GM11168 (cell line): ENCODE measurements at regions not wholly inside any gene's neighbourhood (a gene's known extent, or its start where the extent isn't known, plus 50 kb on each side); places are given as distances from the start of the nearest gene placed in this dataset.

Source experiments
- in situ Hi-C: fragments of 300-500 bp; cut with MboI; formaldehyde crosslinking; loops from one replicate; pipeline ENCODE4 v1.12.0; 2022; ENCODE audit warnings: low sequenced_read_pairs; ENCODE audit not compliant: unreplicated experiment

GRCh38 chr20:22652681-22653588 is 68.6 kb upstream of the FOXA2 start:
- in situ Hi-C loops = no loop called here

DNA sequence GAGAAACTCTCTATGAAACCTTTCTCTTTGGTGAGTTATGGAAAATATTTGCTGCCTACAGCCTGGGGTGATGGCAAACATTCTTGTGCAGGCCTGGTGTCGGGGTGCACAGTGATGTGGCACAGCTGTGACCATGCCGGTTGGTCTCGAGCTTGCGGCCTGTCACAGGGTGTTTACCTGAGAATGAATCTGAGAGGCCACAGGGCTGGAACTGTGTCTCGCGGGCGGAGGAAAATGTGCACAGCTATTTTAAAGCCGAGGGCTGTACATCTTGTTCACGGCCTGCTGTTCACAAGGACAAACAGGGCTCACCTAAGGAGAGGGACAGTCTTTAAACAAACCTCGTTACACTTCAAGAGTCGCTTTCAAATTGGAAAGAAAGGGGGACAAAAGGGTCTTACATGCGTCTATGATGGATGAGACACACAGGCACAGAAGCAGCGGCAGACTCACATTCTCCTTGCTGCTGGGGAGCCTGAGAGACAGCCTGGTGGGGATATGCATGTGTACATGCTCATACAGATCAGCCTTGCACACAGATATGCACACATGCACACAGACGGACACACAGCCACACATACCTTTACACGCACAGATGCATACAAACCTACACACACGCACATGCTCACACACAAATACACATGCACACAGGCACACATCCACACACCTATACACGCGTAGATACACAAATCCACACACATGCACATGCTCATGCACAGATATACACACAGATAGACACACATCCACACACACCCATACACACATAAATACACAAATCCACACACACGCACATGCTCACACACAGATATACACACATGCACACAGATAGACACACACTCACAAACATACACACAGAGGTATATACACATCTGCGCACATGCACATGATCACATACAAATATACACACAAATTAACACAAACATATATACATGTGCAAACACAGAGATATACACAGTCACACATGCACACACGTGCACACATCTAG is 69.6 kb upstream of the FOXA2 start:
- in situ Hi-C loops = no loop called here

DNA sequence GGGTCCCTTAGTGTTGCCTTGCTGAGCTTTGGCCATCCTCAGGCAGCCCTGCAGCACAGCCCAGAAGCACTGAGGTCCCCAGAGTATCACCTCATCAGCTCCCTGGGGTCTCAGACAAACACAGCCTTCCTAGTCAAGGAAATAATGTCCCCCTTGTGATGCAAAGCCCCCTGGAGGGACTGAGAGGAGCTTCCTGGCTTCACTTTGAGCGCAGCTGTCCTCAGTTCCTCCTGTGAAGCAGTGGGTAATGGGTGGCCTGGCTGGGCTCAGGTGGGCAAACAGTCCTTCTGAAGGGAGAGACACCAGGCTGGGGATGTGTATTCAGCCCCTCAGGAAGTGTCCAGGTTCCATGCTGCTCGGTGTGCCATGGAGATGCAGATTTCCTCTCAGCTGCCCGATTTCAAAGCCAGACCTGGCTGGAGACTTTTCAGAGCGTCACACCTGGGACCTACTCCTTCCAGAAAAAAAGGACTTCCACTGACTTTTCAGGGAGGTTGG is 79.2 kb upstream of the FOXA2 start:
- in situ Hi-C loops = no loop called here

- in situ Hi-C loops = no loop called here
These were observed 82.8 kb upstream of the FOXA2 start for GRCh38 chr20:22667198-22667597.

- in situ Hi-C loops = no loop called here
These were observed 87.8 kb upstream of the FOXA2 start for GRCh38 chr20:22672191-22672590.

- in situ Hi-C loops = no loop called here
These were observed 89.1 kb upstream of the FOXA2 start for GRCh38 chr20:22673467-22673866.

DNA sequence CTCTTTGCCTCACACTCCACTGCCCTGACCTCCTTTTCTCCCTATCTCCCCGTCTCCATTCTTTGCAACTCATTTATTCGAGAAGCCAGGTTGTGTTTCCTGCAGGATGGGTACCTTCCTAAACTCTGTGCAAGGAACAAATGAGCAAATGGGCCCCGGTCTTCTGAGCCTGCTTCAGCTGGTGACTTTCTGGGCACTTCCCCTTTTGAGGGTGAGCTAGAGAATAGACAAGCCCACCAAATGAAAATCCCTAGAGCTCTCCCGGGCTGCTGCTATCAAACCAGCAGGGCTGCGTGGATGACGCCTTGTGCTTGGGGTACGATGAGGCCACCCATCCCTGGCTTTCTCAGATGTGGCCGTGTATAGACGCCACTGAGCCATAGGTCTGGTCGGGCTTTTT is 91.0 kb upstream of the FOXA2 start:
- in situ Hi-C loops = loop anchor here (25.0 kb wide), 1 partner anchor 662 kb away; no protein-coding TSS in a partner anchor

GRCh38 chr20:22678678-22679077 is 94.3 kb upstream of the FOXA2 start:
- in situ Hi-C loops = loop anchor here (25.0 kb wide), 1 partner anchor 659 kb away; no protein-coding TSS in a partner anchor

GRCh38 chr20:22679197-22679596 is 94.8 kb upstream of the FOXA2 start:
- in situ Hi-C loops = loop anchor here (25.0 kb wide), 1 partner anchor 658 kb away; no protein-coding TSS in a partner anchor

GRCh38 chr20:22680031-22680740 is 95.8 kb upstream of the FOXA2 start:
- in situ Hi-C loops = loop anchor here (25.0 kb wide), 1 partner anchor 657 kb away; no protein-coding TSS in a partner anchor

DNA sequence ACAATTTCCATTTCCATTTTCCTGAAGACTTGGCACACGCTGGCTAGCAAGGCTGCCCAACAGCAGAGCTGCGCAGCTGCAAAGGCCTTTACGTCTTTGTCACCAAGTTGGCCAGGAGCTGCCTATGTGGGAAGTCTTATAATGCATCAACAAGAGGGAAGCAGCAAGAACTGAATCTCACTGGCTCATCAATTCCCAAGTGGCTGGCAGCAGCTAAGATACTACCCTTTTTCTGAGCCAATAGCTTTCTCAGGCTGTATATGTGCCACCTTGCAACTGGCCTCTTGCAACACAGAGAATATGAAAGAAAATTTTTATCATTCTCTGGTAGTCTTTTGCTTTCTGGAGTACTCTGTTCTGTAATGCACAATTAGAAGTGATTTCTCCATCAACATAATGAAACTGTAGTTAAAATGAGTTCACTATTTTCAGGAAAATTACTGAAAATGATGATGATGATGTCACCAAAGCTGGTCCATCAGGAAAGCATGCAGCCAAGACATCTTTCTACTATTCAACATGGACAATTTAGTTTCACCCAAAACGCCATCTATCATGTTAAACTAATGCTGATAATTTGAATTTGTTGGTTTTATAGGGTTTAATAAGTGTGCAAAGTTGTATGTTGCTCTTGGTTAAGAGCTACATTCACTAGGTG is 97.3 kb upstream of the FOXA2 start:
- in situ Hi-C loops = loop anchor here (25.0 kb wide), 1 partner anchor 656 kb away; no protein-coding TSS in a partner anchor

DNA sequence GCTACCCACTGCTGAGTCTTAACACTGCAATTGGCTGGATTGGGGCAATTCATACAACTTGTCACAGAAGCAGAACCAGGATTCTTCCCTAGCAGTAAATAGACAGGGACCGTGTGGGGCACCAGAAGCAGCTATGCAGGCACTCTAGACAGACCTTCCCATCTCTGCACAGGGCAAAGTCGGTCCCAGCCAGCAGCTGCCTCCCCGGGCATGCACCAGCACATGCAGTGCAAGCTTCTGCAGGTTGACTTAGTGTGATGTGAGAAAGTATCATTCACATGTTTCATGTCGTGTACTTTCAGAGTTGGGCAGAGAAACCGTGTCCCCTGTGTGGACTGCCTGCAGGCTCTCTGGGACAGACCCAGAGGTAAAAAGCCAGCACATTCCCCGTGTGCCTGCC is 98.0 kb upstream of the FOXA2 start:
- in situ Hi-C loops = loop anchor here (25.0 kb wide), 1 partner anchor 655 kb away; no protein-coding TSS in a partner anchor

DNA sequence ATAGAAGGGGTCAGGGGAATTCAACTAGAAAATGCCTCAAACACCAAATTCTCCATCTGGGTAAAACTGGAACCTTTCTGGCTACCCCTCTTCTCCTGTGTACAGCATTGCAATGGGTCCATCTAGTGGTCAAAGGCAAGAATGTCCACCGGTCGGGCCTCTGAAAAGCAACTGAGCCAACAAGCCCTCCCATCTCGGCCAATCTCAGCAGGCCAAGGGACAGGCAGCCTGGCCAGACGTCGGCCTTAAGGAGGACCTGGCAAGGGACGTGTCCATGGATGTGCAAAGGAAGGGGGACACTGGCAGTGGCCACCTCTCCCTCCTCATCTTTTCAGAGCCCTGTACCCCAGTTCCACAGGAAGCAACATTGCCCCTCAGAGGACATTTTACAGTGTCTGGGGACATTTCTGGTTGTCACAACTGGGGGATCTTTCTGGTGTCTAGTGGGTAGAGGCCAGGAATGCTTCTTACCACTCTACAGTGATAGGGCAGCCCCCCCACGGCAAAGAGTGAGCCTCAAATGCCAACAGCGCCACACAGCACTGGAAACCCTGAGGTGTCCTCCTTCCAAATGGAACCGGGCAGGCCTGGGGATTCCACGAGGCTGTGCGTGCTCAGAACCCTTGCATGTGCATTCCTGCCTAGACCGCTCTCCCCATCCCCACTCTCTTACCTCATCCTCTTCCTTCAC is 99.8 kb upstream of the FOXA2 start:
- in situ Hi-C loops = loop anchor here (25.0 kb wide), 1 partner anchor 653 kb away; no protein-coding TSS in a partner anchor

- in situ Hi-C loops = loop anchor here (25.0 kb wide), 1 partner anchor 652 kb away; no protein-coding TSS in a partner anchor
These were observed 100.5 kb upstream of the FOXA2 start for GRCh38 chr20:22684763-22685443.

DNA sequence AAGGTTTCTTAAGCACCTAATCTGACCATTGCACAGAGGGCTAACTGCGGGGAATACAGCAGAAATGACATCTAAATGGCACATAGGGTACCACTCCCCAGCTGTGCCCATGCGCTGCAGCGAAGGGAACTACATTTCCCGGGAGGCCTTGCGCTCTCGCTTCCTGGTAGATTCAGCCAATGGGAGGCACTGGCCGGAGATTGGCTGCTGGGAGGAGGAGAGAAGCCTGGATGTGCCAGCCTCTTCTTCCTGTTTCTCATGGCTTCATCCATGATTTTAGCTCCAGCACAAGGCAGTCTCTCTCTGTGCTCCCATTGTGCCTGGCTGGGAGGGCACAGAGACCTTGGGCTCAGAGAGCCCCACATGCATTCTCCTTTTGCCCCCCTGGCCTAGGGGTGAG is 101.7 kb upstream of the FOXA2 start:
- in situ Hi-C loops = loop anchor here (25.0 kb wide), 1 partner anchor 651 kb away; no protein-coding TSS in a partner anchor

GRCh38 chr20:22687676-22688349 is 103.4 kb upstream of the FOXA2 start:
- in situ Hi-C loops = loop anchor here (25.0 kb wide), 1 partner anchor 649 kb away; no protein-coding TSS in a partner anchor

- in situ Hi-C loops = loop anchor here (25.0 kb wide), 1 partner anchor 649 kb away; no protein-coding TSS in a partner anchor
These were observed 104.1 kb upstream of the FOXA2 start for GRCh38 chr20:22688485-22688884.
